ENCODE measurements at regions not wholly inside any gene's neighbourhood (a gene's known extent, or its start where the extent isn't known, plus 50 kb on each side); places are given as distances from the start of the nearest gene placed in this dataset.
"Not testable (repeated sequence)": the region's sequence is repeated elsewhere in the genome, so short reads cannot be mapped to it uniquely, and the experiment has no call there.

DNA sequence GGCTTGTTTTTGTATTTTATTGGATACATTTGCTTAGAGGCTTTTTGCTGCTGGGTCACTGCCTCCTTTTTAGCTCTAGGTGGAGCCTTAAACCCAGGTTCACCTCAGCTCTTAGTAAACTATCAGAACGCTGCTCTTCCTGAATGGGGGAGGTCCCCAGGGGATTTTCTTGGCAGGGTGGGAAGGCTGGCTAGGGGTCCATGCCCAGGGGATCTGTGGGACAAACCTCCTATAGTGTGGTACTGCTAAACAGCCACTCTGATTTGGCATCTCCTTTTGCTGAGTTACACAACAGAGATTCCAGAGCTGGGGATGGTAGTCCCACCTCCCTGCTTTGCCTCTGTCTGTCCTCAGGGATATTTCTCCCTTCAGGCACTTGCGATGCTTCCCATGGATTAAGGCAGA, 204.9 kb downstream of the ZIC5 start:
- DNase-seq: no peak

DNA sequence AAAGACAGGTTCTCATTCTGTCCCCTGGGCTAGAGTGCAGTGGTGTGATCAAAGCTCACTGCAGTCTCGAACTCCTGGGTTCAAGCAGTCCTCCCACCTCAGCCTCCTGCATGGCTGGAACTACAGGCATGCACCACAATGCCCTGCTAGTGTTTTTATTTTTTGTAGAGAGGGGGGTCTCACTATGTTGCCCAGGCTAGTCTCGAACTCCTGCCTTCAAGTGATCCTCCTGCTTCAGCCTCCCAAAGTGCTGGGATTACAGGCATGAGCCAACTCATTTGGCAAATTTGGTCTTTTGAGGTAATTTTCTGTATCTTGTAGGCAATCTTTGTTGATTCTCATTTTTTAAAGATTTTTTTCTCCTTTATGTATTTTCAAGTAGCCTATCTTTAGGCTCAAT, 205.7 kb downstream of the ZIC5 start:
- no peak for DNase-seq

DNA sequence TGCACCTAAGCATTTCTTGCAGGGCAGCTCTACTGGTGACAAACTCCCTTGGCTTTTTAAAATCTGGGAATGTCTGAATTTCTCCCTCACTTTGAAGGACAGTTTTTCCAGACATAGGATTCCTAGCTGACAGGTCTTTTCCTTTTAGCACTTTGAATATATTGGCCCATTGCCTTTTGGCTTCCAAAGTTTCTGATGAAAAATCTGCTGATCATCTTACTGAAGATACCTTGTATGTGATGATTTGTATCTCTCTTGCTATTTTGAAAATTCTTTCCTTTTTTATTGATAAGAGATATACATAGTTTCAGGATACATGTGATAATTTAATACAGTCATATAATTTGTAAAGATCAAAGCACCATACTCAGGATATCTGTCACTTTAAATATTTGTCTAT, 211.1 kb downstream of the ZIC5 start:
- no peak for DNase-seq

DNA sequence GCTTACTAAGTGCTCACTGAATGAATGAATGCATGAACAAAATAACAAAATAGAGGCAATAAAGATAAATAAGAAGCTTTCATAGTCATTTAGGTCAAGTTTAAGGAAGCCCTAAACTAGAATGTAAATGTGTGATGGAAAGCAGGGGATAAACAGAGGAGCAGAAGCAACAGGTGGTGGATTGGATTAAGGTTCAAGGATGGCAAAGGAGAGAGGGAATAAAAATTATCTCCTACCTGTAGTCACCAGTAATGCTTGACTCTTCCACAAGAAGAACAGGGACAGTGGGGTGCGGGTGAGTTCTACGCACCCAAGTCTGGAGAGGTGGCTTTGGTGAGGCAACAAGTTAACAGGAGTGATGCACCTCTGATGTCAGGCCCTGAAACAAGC, 212.4 kb downstream of the ZIC5 start:
- no peak for DNase-seq

DNA sequence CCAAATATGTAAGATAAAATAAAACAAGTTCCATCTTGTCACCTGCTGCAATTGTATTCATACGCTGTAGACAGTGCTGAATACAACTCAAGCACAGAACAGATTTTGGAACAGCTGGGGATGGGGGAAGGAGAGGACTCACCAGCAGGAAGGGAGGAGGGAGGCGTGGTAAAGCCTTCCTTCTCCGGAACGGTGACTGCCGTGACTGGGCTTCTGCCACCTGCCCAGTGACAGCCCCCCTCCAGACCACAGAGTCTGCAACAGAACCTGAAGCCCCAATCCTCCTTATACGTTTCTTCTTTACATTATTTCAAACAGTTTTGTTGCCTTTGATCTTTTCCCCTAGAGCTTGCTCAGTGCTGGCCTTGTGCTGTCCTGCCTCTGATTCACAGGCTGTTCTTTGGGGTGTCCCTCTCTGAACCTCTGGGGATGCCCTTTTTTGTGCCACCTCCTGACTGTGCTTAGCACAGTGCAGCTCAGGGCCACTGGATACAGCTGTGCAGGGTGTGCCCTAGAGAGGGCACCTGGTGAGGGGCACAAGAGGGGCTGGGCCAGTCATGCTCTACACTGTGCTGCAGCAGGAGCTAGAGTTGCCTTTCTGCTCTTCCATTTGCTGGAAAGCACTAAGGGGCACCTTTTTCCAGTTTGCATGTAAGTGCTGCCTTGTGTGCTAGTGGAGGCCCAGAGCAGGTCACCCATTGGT, 213.0 kb downstream of the ZIC5 start:
- no peak for DNase-seq

DNA sequence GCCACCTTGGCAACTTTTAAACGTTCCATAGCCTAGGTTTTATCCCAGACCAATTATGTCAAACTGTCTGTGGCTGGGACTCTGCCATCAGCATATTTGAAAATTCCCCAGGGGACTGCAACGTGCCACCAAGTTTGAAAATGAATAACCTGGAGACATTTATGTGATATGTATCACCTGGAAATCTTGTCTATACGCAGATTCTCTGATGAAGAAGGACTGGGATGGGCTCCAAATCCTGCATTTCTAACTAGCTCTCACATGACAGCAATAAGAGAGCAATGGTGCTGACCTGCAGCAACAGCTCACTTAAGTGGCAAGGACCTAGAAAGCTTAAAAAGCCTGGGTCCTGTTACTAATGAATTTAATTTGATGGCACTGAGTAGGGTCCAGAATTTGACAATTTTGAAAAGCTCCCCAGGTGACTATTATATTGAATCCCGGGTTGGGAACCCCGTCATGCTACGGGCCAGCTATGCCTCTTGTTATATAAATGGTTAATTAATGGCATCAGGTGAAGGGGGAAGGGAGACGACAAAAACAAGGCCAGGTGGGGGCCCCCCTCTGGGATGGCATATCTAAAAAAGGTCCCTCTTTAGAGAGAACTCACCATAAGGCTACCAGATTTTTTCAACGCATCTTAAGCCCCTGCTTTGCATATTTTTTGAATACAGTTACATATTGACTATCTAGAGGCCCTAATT, 213.7 kb downstream of the ZIC5 start:
- no peak for DNase-seq

DNA sequence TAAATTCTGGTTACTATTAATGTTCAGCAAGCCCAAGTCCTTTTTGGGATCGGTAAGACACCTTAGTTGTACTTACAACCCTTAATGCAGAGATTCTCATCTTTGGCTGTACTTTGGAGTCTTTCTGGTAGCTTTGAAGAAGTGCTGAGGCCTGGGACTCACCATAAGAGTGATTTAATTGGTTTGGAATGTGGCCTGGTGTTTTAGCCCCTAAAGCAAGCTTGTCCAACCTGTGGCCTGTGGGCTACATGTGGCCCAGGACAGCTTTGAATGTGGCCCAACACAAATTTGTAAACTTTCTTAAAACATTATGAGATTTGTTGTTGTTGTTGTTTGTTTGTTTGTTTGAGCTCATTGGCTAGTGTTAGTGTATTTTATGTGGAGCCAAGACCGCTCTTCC, 215.3 kb downstream of the ZIC5 start:
- DNase-seq: no peak

DNA sequence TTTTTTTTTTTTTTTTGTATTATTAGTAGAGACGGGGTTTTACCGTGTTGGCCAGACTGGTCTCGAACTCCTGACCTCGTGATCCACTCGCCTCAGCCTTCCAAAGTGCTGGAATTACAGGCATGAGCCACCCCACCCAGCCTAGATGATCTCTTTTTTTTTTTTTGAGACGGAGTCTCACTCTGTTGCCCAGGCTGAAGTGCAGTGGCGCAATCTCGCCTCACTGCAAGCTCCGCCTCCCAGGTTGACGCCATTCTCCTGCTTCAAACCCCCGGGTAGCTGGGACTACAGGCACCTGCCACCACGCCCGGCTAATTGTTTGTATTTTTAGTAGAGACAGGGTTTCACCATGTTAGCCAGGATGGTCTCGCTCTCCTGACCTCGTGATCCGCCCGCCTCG, 216.8 kb downstream of the ZIC5 start:
- not testable (repeated sequence) for DNase-seq

DNA sequence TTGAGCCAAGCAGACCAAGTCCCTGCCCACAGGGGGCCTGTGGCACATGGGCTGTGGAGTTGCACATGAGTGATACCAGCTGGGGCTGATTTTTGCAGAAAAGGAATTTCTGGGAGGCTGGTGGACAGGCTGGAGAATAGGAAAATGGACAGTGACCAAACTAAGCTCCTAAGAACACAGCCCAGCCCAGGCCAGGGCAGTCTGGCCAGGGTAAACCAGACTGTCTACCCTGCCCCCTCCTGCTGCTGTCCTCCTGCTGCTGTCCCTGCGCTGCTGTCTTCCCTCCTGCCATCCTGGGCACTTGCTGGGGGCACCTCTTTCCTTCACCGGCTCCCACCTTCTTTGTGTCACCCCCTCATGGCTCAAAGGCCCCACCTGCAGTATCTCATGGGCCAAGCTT, 219.2 kb downstream of the ZIC5 start:
- DNase-seq: no peak

DNA sequence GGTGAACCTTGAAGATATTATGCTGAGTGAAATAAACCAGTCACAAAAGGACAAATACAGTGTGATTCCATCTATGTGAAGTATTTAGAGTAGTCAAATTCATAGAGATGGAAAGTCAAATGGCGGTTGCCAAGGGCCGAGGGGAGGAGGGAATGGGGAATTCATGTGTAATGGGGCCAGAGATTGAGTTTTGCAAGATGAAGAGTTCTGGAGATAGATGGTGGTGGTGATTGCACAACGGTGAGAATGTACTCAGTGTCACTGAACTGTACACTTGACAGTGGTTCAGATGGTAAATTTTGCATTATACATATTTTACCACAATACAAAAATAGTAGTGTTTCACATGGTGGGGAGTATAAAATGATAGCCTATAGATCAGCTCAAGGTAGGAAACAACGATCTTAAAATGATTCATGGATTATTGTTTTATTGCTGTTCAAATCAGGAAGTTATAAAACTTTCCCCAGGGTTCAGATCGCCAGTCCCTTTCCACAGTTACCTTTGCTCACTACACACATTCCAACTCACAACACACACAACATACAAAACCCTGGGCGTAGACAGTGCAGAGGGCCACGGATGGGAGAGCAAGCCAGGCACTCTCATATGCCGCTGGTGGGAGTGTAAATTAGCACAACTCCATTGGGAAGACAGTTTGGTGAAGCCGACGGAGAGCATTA, 219.9 kb downstream of the ZIC5 start:
- DNase-seq: no peak

DNA sequence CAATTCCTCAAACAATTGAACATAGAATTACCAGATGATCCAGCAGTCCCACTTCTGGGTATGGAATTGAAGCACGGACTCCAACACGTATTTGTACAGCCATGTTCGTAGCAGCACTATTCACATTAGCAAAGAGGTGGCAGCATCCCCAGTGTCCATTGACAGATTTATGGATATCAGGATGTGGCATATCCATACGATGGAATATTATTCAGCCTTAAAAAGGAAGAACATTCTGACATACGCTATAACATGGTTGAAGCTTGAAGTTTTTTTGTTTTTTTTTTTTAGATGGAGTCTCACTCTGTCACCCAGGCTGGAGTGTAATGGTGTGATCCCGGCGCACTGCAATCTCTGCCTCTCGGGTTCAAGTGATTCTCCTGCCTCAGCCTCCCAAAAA, 220.6 kb downstream of the ZIC5 start:
- DNase-seq: no peak

DNA sequence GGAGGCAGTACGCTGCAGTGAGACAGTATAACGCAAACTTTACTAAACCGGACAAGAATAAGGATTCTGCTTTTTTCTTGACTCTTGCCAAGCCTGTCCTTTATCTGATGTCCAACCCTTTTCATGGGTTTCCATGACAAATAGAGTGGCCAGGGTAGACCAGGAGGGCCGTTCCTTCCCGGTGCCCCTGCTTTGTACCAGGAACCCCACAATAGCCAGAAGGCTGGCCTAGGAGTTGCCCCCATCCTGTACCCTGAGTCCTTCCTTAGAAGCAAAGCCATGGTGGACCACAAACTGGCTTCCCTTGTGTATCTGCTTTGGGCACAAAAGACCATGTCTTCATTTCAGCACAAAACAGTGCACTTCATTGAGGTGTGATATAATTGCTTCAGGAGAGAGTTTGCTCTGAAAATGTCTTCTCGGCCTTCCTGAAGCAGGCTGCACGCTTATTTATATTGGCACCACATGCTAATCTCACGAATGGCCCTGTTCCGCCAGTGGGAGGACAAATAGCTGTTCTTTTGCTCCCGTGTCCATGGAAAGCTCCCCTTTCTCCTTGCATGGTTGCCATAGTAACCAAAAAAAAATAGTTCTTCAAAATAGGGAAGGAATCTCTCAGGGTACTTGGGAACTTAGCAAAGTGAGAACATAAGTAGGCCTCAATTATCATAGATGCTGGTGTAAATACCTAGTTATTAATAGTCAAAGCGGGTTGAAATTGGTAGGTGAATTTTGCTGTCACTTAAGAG, 222.1 kb downstream of the ZIC5 start:
- DNase-seq: no peak

DNA sequence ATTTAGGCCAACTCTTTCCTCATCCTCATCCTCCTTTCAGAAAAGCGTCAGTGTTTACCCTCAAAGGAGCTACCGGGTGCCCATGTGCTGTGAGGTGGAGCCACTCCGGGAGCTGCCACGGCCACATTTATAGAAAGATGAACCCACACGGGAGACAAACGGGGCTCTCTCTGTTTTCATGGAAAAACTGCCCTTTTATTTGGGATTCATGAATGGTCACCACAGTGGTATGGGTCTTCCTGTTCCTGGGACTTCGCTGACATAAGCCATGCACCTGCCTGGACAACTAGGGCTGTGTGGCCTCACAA, 224.2 kb downstream of the ZIC5 start:
- no peak for DNase-seq

DNA sequence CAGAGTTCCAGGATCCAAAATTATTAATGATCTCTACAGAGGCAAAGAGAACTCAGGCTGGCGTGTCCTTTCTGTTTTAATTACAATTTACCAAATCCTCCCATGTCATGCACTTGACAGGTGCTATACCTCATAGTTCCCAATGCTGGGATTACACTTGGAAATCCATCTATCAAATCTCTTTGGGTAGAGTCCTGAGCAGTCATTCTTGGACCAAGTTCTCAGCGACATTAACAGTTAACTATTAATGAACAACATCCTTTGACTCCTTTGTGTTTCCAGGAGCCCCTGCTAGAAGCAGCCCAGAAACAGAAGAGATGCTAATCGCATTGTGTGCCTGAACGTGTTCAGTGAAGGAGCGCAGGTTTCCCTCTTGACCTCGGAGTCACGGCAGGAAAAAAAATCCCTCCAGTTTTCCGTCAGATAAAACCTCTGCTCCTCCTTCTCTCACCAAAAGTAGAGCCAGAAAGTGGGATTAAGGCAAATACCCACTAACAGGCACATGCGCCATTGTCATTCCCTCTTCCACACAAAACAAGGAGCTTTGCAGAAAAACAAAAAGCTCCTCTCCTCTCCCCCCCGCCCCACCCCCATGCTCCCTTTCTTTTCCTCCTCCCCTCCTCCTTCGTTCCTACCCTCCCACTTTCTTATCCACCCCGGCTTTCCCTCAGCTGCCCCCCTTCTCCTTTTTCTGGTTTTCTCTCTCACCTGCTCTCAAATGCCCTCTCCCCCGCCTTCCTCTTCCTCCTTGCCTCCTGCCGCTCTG, 224.7 kb downstream of the ZIC5 start:
- no peak for DNase-seq

DNA sequence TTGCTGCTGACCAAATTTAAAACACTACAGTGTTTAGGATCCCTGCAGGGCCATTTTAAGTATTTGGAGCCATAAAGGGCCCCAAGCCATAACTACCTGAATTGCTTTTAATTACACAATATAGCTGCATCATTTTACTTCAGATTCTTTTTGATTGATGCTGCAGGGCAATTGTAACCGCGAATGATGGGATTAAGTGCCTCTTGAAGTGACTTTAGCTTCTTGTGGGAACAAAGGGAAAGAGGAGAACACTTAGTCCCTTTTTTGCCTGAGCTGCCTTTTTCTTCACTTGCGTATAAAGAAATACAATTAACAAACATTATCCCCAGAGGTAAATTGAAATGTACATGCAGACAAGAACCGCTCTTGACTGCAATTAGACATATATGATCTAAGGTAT, 228.5 kb downstream of the ZIC5 start:
- no peak for DNase-seq

DNA sequence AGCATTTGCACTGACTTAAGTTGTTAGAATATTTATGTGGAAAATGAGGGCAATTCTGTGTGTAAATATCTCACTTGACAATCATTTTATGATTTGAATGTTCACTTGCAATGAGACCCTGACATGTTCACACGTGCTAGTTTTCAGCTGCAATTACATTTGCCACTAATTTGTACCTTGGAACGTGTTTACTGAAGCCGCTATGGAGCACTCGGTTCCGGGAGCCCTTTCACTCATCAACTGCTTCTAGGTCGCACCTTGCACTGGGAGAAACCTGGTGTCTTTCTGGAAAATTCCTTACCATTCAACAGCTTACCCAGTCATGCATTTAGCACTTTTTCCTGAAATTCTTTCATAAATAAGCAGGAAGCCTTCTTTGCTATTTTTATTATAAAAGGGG, 229.6 kb downstream of the ZIC5 start:
- DNase-seq: no peak

DNA sequence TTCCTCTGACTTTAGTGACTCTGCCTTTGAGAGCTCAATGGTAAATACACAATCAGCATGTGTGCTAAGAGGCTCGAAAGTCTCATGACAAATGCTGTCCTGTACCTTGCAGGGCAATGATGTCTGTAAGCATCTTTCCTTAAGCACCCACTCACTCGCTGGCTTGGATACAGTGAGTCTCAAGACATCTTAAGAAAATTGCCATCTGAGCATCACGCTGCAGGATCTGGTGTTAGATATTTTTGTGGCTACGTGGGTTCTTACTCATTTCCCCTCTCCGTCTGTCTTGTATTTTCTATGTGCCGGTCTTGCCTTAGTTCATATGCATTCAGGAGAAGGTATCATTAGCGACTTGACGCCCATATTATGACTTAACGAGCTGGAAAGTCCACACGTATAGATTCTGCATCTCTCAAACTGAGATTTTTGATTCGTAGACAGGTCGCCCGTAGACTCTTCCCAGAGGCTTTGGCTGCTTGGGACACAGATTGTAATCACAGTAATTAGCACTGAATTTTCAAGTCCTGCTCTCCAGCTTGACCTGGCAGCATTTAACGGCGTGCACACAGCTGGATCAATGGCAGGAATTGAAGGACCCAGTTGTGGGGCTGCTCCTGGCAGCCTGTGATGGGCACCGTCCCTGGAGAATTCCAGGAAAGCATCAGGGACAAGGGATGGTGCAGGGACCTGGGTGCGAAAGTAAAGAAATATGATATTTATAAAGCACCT, 231.2 kb downstream of the ZIC5 start:
- no peak for DNase-seq

DNA sequence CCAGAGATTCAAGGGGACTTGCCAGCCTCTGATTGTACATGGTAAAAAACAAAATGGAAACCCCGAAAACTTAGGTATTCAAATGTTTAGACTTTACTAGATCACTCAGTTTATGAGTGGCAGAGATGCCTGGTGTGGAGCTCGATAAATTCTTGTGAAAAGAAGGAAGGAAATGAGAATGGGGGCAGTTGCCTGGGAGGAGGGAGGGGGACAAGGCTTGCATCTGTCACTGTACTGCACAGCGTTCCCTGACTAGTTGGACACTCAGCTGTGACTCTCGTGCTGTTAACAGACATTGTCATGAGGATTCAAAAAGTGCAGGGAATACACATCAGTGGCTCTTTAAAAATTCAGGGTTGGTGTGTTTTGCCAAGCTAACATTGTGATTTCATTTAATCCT, 232.9 kb downstream of the ZIC5 start:
- no peak for DNase-seq

DNA sequence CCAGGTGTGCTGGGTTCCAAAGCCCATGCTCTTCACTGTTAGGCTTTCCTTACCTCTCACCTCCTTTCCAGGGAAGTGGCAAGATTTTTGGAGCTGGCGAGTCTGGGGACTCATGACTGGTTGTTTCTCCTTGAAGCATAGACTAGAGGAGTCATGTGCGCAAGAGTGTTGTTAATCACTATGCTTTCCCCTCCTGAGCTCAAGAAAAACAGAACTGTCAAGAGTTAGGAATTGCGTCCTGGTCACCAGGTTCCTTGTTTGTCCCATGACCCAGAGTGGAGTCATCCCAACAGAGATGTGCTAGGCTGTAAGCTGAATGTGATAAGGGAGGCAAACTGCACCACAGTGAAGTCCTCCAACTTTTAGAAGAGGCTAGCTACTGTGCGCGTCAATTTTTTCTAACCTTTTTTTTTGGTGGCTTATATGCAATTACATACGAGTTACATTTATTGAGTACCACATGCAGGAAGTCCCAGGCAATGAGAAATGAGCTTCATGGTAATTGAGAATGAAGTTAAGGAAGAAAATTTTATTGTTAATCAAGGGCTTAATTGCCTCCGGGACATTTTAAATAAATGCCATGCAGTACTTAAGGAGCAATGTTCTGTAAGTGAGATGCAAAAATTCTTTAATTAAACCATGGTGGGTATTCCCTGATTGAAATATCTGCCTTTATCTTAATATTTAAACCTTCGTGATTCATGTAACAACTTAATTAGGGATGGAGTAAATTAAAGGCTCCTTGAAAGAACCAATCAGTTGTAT, 233.9 kb downstream of the ZIC5 start:
- DNase-seq: no peak

DNA sequence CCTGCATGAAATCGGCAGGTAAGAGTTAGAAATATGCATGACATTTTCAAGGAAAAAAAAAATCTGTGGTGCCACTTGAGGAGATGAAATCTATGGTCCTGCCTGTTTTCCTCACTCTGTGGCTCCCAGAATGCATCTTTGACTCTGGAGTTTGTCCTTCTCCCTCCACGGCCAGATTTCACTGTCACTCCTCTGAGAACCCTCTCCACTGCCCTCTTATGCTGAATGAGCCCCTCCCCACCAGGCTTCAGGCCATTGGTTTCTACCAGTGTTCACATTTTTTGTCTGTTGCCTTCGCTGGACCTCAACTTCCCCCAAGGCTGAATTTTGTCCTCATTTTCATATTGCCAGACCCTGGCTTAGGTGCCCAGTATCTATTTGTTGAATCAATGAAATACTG, 235.0 kb downstream of the ZIC5 start:
- no peak for DNase-seq

DNA sequence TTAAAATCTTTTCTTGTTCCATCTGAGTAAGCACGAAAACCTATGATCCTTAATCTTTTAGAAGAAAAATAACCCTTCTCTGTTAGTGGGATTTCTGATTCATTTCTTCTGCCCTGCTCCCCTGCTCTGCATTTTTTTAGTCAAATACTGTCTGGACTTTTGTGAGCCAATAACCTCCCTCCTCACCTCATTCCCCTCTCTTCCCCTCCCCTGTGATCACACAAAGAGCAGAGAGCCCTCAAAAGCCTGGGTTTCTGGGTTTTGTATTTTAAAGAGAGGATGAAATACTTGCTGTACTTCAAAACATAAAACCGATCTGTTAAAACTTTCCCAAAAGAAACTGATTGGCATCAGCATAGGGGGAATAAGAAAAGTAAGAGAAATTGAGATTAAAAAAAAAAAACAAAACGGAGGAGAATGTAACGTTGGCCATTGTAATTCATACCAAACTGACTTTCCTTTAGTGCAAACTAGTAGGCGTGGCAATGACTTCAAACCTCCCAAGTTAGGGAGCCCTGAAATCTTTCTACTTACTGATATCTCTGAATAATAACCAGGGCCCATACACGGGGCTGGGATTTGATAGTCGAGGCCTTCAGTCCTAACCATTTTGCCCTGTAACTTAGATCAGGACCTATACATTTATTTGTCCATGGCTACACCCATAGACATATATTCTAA, 232.9 kb downstream of the TM9SF2 start:
- DNase-seq: no peak

Measured in T-helper 9 cell (primary cell).